CD4-positive, alpha-beta memory T cell (primary cell): ENCODE measurements at regions not wholly inside any gene's neighbourhood (a gene's known extent, or its start where the extent isn't known, plus 50 kb on each side); places are given as distances from the start of the nearest gene placed in this dataset.

Experiments
- CTCF ChIA-PET: fragments of 350-600 bp; sonication (Branson Sonifier 250); formaldehyde crosslinking; loops from one replicate; lab custom pipeline; 2021; ENCODE audit warnings: inconsistent platforms; ENCODE audit not compliant: partially characterized antibody; lab: Charles Lee
- POLR2A ChIA-PET: fragments of 350-600 bp; sonication (Branson Sonifier 250); formaldehyde crosslinking; loops from one replicate; lab custom pipeline; 2021; ENCODE audit not compliant: partially characterized antibody; lab: Charles Lee
- DNase-seq, 5 donors: peaks; one replicate each; pipeline versions ENCODE4 v3.0.0 to v3.0.0-alpha.2; 2020 to 2022; ENCODE audit warnings: mixed read lengths in 1 of 5
- H3K27ac ChIP-seq: one replicate; pipeline ENCODE4 v1.7.0; 2013; ENCODE audit warnings: low read depth, low read length
- H3K27me3 ChIP-seq: 2 replicates; pipeline ENCODE4 v1.7.0; 2013; ENCODE audit warnings: mild to moderate bottlenecking, low read length, moderate library complexity; ENCODE audit not compliant: insufficient read depth
- H3K36me3 ChIP-seq: 2 replicates; pipeline ENCODE4 v1.7.0; 2013; ENCODE audit warnings: mild to moderate bottlenecking, low read length, moderate library complexity; ENCODE audit not compliant: insufficient read depth
- H3K4me1 ChIP-seq: 2 replicates; pipeline ENCODE4 v1.7.0; 2013; ENCODE audit warnings: mild to moderate bottlenecking, low read length, moderate library complexity; ENCODE audit not compliant: insufficient read depth
- H3K4me3 ChIP-seq, 2 donors: one replicate each; pipeline ENCODE4 v1.7.0; 2013; ENCODE audit warnings: low read length in 2 of 2, mild to moderate bottlenecking in 1 of 2
- H3K9me3 ChIP-seq, 2 donors: one replicate each; pipeline ENCODE4 v1.7.0; 2013; ENCODE audit warnings: low read length in 2 of 2, control low read depth in 1 of 2; ENCODE audit not compliant: control insufficient read depth in 1 of 2
- H3K27ac Mint-ChIP-seq, 7 donors: one replicate each; pipeline ENCODE4 v1.8.0; 2020 to 2021; ENCODE audit warnings: mixed read lengths in 7 of 7, mild to moderate bottlenecking in 6 of 7, inconsistent platforms in 3 of 7, moderate library complexity in 3 of 7
- H3K27me3 Mint-ChIP-seq, 2 donors: one replicate each; pipeline ENCODE4 v1.8.0; 2020 to 2021; ENCODE audit warnings: mixed read lengths in 2 of 2
- H3K36me3 Mint-ChIP-seq, 2 donors: one replicate each; pipeline ENCODE4 v1.8.0; 2020 to 2021; ENCODE audit warnings: mixed read lengths in 2 of 2, inconsistent platforms in 1 of 2, mild to moderate bottlenecking in 1 of 2
- H3K4me1 Mint-ChIP-seq, 4 donors: one replicate each; pipeline ENCODE4 v1.8.0; 2020 to 2021; ENCODE audit warnings: mixed read lengths in 4 of 4, mild to moderate bottlenecking in 1 of 4
- H3K4me3 Mint-ChIP-seq, 8 donors: one replicate each; pipeline ENCODE4 v1.8.0; 2020 to 2021; ENCODE audit warnings: mixed read lengths in 8 of 8, mild to moderate bottlenecking in 7 of 8, moderate library complexity in 6 of 8, inconsistent platforms in 3 of 8
- H3K9me3 Mint-ChIP-seq, 8 donors: one replicate each; pipeline ENCODE4 v1.8.0; 2020 to 2021; ENCODE audit warnings: mixed read lengths in 8 of 8, mild to moderate bottlenecking in 5 of 8, inconsistent platforms in 3 of 8, moderate library complexity in 1 of 8
- intact Hi-C: fragments of 100-400 bp; cut with micrococcal nuclease; formaldehyde crosslinking; loops from one replicate; pipeline ENCODE4 v1.15.1; 2023

- Mint-ChIP-seq H3K4me1 (peaks cover 0 to 4% (median 3%) of the 10 kb centered on the region in 4 donors), H3K36me3 (peaks cover 1 to 17% of the 10 kb centered on the region in 2 donors), H3K27ac (no peak overlapping the region), H3K27me3 (peaks cover 2% of the 10 kb centered on the region in 2 donors), H3K4me3 (no peak overlapping the region), H3K9me3 (no peaks in the 10 kb centered on the region)
- ChIA-PET POLR2A (no interaction called here), CTCF (no interaction called here)
- intact Hi-C loops, result no loop called here
- H3K9me3 ChIP-seq, result no peaks in the 10 kb centered on the region
- no peak overlapping the region for H3K27ac ChIP-seq
- H3K4me1 ChIP-seq, result peaks cover 1% of the 10 kb centered on the region
- DNase-seq, result no peak
- no peaks in the 10 kb centered on the region for H3K36me3 ChIP-seq
- no peak overlapping the region for H3K4me3 ChIP-seq
- H3K27me3 ChIP-seq, result no peaks in the 10 kb centered on the region
These were observed 158.6 kb upstream of the DMRT1 start for GRCh38 chr9:682633-683508.

- no peak overlapping the region for H3K27ac Mint-ChIP-seq
- H3K4me3 Mint-ChIP-seq, result no peak overlapping the region
- H3K27me3 ChIP-seq, result no peaks in the 10 kb centered on the region
- no peaks in the 10 kb centered on the region for H3K9me3 Mint-ChIP-seq
- peaks cover 1 to 17% of the 10 kb centered on the region in 2 donors for H3K36me3 Mint-ChIP-seq
- no peak overlapping the region for H3K27ac ChIP-seq
- H3K4me3 ChIP-seq, result no peak overlapping the region
- H3K9me3 ChIP-seq, result no peaks in the 10 kb centered on the region
- H3K4me1 ChIP-seq, result no peaks in the 10 kb centered on the region
- ChIA-PET POLR2A (no interaction called here), CTCF (no interaction called here)
- H3K27me3 Mint-ChIP-seq, result peaks cover 2% of the 10 kb centered on the region in 2 donors
- DNase-seq, result no peak
- no peaks in the 10 kb centered on the region for H3K4me1 Mint-ChIP-seq
- H3K36me3 ChIP-seq, result no peaks in the 10 kb centered on the region
- intact Hi-C loops, result no loop called here
These were observed 157.9 kb upstream of the DMRT1 start for GRCh38 chr9:683509-684021.

GRCh38 chr9:684054-684890, 157.2 kb upstream of the DMRT1 start:
- Mint-ChIP-seq H3K4me3 (no peak overlapping the region), H3K4me1 (no peaks in the 10 kb centered on the region), H3K27me3 (peaks cover 2% of the 10 kb centered on the region in 2 donors), H3K36me3 (peaks cover 0 to 17% of the 10 kb centered on the region in 2 donors), H3K27ac (no peak overlapping the region), H3K9me3 (no peaks in the 10 kb centered on the region)
- CTCF ChIA-PET, result no interaction called here
- no peaks in the 10 kb centered on the region for H3K4me1 ChIP-seq
- no peak overlapping the region for H3K4me3 ChIP-seq
- no peaks in the 10 kb centered on the region for H3K36me3 ChIP-seq
- no peaks in the 10 kb centered on the region for H3K9me3 ChIP-seq
- H3K27ac ChIP-seq, result no peak overlapping the region
- no peaks in the 10 kb centered on the region for H3K27me3 ChIP-seq
- POLR2A ChIA-PET, result no interaction called here
- no peak for DNase-seq
- intact Hi-C loops, result no loop called here

- H3K27ac ChIP-seq, result no peak overlapping the region
- H3K4me3 ChIP-seq, result no peak overlapping the region
- H3K27me3 ChIP-seq, result no peaks in the 10 kb centered on the region
- POLR2A ChIA-PET, result no interaction called here
- Mint-ChIP-seq H3K4me3 (no peak overlapping the region), H3K4me1 (no peaks in the 10 kb centered on the region), H3K36me3 (peaks cover 0 to 17% of the 10 kb centered on the region in 2 donors), H3K27me3 (peaks cover 2% of the 10 kb centered on the region in 2 donors), H3K9me3 (no peaks in the 10 kb centered on the region), H3K27ac (no peak overlapping the region)
- H3K36me3 ChIP-seq, result no peaks in the 10 kb centered on the region
- no peaks in the 10 kb centered on the region for H3K9me3 ChIP-seq
- CTCF ChIA-PET, result no interaction called here
- no peaks in the 10 kb centered on the region for H3K4me1 ChIP-seq
- intact Hi-C loops, result no loop called here
- no peak for DNase-seq
These were observed 156.6 kb upstream of the DMRT1 start for GRCh38 chr9:684941-685340.

GRCh38 chr9:686321-686813, 155.1 kb upstream of the DMRT1 start:
- H3K27me3 Mint-ChIP-seq, result peaks cover 0 to 2% of the 10 kb centered on the region in 2 donors
- intact Hi-C loops, result no loop called here
- POLR2A ChIA-PET, result no interaction called here
- no peak overlapping the region for H3K27ac Mint-ChIP-seq
- no peaks in the 10 kb centered on the region for H3K9me3 Mint-ChIP-seq
- CTCF ChIA-PET, result no interaction called here
- H3K4me3 ChIP-seq, result no peak overlapping the region
- no peak overlapping the region for H3K4me3 Mint-ChIP-seq
- no peaks in the 10 kb centered on the region for H3K36me3 ChIP-seq
- no peaks in the 10 kb centered on the region for H3K9me3 ChIP-seq
- H3K4me1 ChIP-seq, result no peaks in the 10 kb centered on the region
- H3K36me3 Mint-ChIP-seq, result peaks cover 0 to 11% of the 10 kb centered on the region in 2 donors
- H3K27ac ChIP-seq, result no peak overlapping the region
- H3K4me1 Mint-ChIP-seq, result no peaks in the 10 kb centered on the region
- H3K27me3 ChIP-seq, result no peaks in the 10 kb centered on the region
- DNase-seq, result no peak

DNA sequence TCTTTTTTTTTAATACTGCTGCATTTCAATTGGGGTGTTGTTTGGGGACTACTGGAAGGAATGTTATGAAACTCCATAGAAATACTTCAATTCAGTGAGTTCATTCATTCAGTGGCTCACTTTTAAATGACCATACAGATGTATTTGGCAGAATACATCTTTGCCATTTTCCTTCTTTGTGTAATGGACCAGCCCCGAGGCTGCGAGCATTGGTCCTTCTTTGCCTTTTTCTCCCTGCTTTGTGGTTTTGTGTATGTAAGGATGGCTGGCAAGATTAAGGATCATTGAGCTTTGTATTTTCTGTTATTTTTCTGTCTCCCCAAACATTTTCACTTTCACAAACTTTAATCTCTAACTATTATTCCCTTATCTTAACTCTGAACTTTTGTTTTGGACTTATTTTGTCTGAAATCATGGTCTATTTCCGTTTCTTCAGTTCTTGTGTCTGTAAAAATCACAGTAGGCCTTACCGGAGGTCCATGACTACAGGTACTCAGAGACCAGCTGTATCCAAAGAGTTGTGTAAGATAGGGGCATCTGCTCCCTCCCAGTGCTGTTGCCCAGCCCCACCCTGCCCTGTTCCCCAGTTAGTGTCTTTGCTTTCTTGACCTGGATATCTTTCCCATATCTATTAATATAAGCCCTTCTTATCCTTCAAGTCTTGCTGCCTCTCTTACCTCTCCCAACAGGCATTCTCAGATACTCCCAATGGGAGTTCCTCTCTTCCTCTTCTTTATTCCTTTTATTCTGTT, 154.3 kb upstream of the DMRT1 start:
- CTCF ChIA-PET, result no interaction called here
- Mint-ChIP-seq H3K36me3 (peaks cover 0 to 11% of the 10 kb centered on the region in 2 donors), H3K27me3 (peaks cover 0 to 2% of the 10 kb centered on the region in 2 donors), H3K27ac (peak overlapping the region in 1 of 7 donors; percentile 42), H3K4me1 (no peaks in the 10 kb centered on the region), H3K9me3 (no peaks in the 10 kb centered on the region), H3K4me3 (no peak overlapping the region)
- Histone ChIP-seq H3K4me3 (no peak overlapping the region), H3K4me1 (no peaks in the 10 kb centered on the region), H3K27me3 (no peaks in the 10 kb centered on the region), H3K27ac (no peak overlapping the region), H3K9me3 (no peaks in the 10 kb centered on the region), H3K36me3 (no peaks in the 10 kb centered on the region)
- intact Hi-C loops, result no loop called here
- POLR2A ChIA-PET, result no interaction called here
- DNase-seq, result no peak
